Adrenal gland (tissue), 5 donors: ENCODE measurements at regions not wholly inside any gene's neighbourhood (a gene's known extent, or its start where the extent isn't known, plus 50 kb on each side); places are given as distances from the start of the nearest gene placed in this dataset.

Experiments used
- CTCF ChIP-seq, 6 experiments: fragments of 450-650 bp in 4 of 6; fragments of 200-600 bp in 2 of 6; sonication (generic) in 1 of 6; IDR thresholded peaks; 1 replicate in 5 of 6; 2 replicates in 1 of 6; pipeline versions ENCODE4 v1.5.1 to v1.8.0; 2016 to 2021; ENCODE audit warnings: antibody characterized with exemption in 6 of 6, mild to moderate bottlenecking in 2 of 6, moderate library complexity in 1 of 6
- POLR2A ChIP-seq, 2 donors: fragments of 450-650 bp; IDR thresholded peaks; one replicate each; pipeline ENCODE4 v1.6.1; 2017; ENCODE audit warnings: antibody characterized with exemption in 2 of 2, mild to moderate bottlenecking in 2 of 2, moderate library complexity in 1 of 2
- donor health status: DM: no; HTN: no; CAD: no.

- TF ChIP-seq CTCF (IDR thresholded peaks at IDR 0.05) (no peak), POLR2A (IDR thresholded peaks at IDR 0.05) (no peak)
These were observed 430.7 kb upstream of the DCN start for GRCh38 chr12:91613223-91613779.
